SH-SY5Y (cell line): ENCODE measurements at regions not wholly inside any gene's neighbourhood (a gene's known extent, or its start where the extent isn't known, plus 50 kb on each side); places are given as distances from the start of the nearest gene placed in this dataset.

Experiments used
- GATA2 ChIP-seq: IDR thresholded peaks from 2 replicates; pipeline ENCODE4 v1.6.1; 2011; ENCODE audit warnings: mild to moderate bottlenecking, low read depth, low read length
- GATA3 ChIP-seq: IDR thresholded peaks from 2 replicates; pipeline ENCODE4 v1.6.1; 2011; ENCODE audit warnings: low read depth, mild to moderate bottlenecking, low read length, moderate library complexity

DNA sequence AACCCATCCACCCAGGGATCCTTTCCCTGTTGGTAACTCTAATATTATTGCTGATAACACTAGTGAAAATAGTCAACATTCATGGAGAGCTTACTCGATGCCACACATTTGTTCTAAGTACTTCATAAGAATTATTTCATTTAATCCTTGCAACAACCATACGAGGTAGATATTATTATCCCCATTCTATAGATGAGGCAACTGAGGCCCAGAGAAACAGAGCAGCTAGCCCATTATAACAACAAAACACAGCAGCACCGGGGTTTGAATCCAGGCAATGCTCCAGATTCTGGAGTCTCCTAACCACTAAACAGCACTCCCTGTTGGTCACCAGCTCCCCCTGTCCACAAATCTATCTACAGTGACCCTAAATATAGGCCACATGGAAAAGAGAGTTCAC, 90.4 kb upstream of the PKDCC start:
- TF ChIP-seq GATA2 = no peak
- no peak for TF ChIP-seq GATA3
